Neural cell (in vitro differentiated cells): ENCODE measurements at regions not wholly inside any gene's neighbourhood (a gene's known extent, or its start where the extent isn't known, plus 50 kb on each side); places are given as distances from the start of the nearest gene placed in this dataset.

Source experiments
- H2AFZ ChIP-seq: fragments of 200-600, 300-800 bp; sonication (generic), shearing (Covaris generic); 2 replicates; pipeline ENCODE4 v1.6.0; 2014; ENCODE audit warnings: low read depth, mild to moderate bottlenecking, antibody characterized with exemption, low read length, moderate library complexity
- H3F3A ChIP-seq: fragments of 200-600 bp; shearing (Covaris generic); 2 replicates; pipeline ENCODE4 v1.6.1; 2016; ENCODE audit warnings: mild to moderate bottlenecking, moderate library complexity, mixed read lengths, antibody characterized with exemption, low read length; ENCODE audit not compliant: insufficient read depth, poor library complexity, severe bottlenecking
- H3K27ac ChIP-seq: fragments of 200-600, 300-800 bp; sonication (generic), shearing (Covaris generic); 2 replicates; pipeline ENCODE4 v1.5.1; 2014; ENCODE audit warnings: mild to moderate bottlenecking, low read length, moderate library complexity
- H3K27me3 ChIP-seq: fragments of 300-800, 200-600 bp; sonication (generic), shearing (Covaris generic); 2 replicates; pipeline ENCODE4 v1.6.0; 2014; ENCODE audit warnings: mild to moderate bottlenecking, low read depth, low read length, moderate library complexity; ENCODE audit not compliant: insufficient read depth
- H3K36me3 ChIP-seq: fragments of 300-800, 200-600 bp; sonication (generic), shearing (Covaris generic); 2 replicates; pipeline ENCODE4 v1.5.1; 2014; ENCODE audit warnings: mild to moderate bottlenecking, antibody characterized with exemption, low read length, moderate library complexity; ENCODE audit not compliant: insufficient read depth
- H3K4me2 ChIP-seq: fragments of 300-800, 200-600 bp; sonication (generic), shearing (Covaris generic); 2 replicates; pipeline ENCODE4 v1.6.0; 2014; ENCODE audit warnings: mild to moderate bottlenecking, low read length
- H3K4me3 ChIP-seq: fragments of 300-800, 200-600 bp; sonication (generic), shearing (Covaris generic); 2 replicates; pipeline ENCODE4 v1.5.1; 2014; ENCODE audit warnings: mild to moderate bottlenecking, low read length, moderate library complexity
- H3K79me2 ChIP-seq: fragments of 200-600 bp; shearing (Covaris generic); replicated peaks from 2 replicates; pipeline ENCODE4 v1.6.0; 2014; ENCODE audit warnings: mild to moderate bottlenecking, low read length, moderate library complexity; ENCODE audit not compliant: insufficient read depth
- H3K9ac ChIP-seq: fragments of 300-800, 200-600 bp; sonication (generic), shearing (Covaris generic); 2 replicates; pipeline ENCODE4 v1.6.1; 2016; ENCODE audit warnings: mild to moderate bottlenecking, low read length, mixed read lengths
- H3K9me2 ChIP-seq: fragments of 200-600 bp; shearing (Covaris generic); 2 replicates; pipeline ENCODE4 v1.6.1; 2016; ENCODE audit warnings: mild to moderate bottlenecking, low read length, mixed read lengths; ENCODE audit not compliant: insufficient read depth
- H3K9me3 ChIP-seq: fragments of 200-600, 300-800 bp; sonication (generic), shearing (Covaris generic); 2 replicates; pipeline ENCODE4 v1.6.1; 2016; ENCODE audit warnings: mild to moderate bottlenecking, mixed run types, low read length, moderate library complexity, mixed read lengths
- H4K20me1 ChIP-seq: fragments of 200-600 bp; shearing (Covaris generic); 2 replicates; pipeline ENCODE4 v1.6.1; 2016; ENCODE audit warnings: mild to moderate bottlenecking, mixed run types; ENCODE audit not compliant: insufficient read depth
- EP300 ChIP-seq: fragments of 450-650 bp; conservative IDR thresholded peaks from 2 replicates; pipeline ENCODE4 v1.6.1; 2014; ENCODE audit warnings: antibody characterized with exemption, mild to moderate bottlenecking, moderate library complexity; ENCODE audit not compliant: poor library complexity, severe bottlenecking
- EZH2 ChIP-seq: fragments of 200-600, 300-800 bp; shearing (Covaris generic), sonication (generic); IDR thresholded peaks from 2 replicates; pipeline ENCODE4 v1.6.1; 2014; ENCODE audit warnings: antibody characterized with exemption, low read length, borderline replicate concordance, mild to moderate bottlenecking; ENCODE audit not compliant: insufficient read depth, poor library complexity, severe bottlenecking
- MXI1 ChIP-seq: fragments of 450-650 bp; conservative IDR thresholded peaks from 2 replicates; pipeline ENCODE4 v1.6.1; 2014; ENCODE audit warnings: antibody characterized with exemption, mild to moderate bottlenecking; ENCODE audit not compliant: poor library complexity, severe bottlenecking
- POLR2AphosphoS5 ChIP-seq: IDR thresholded peaks from 2 replicates; pipeline ENCODE4 v1.6.1; 2012
- RAD21 ChIP-seq: fragments of 450-650 bp; conservative IDR thresholded peaks from 2 replicates; pipeline ENCODE4 v1.6.1; 2014; ENCODE audit warnings: antibody characterized with exemption, mild to moderate bottlenecking, moderate library complexity
- SMC3 ChIP-seq: fragments of 450-650 bp; conservative IDR thresholded peaks from 2 replicates; pipeline ENCODE4 v1.6.1; 2014; ENCODE audit warnings: antibody characterized with exemption, mild to moderate bottlenecking, moderate library complexity; ENCODE audit not compliant: poor library complexity
- TAF1 ChIP-seq: IDR thresholded peaks from 2 replicates; pipeline ENCODE4 v1.6.1; 2012; ENCODE audit warnings: low read depth
- TF ChIP-seq, protein P1 (sequence below): fragments of 450-650 bp; IDR thresholded peaks from 2 replicates; pipeline ENCODE4 v1.5.1; 2014; ENCODE audit warnings: antibody characterized with exemption, mild to moderate bottlenecking, moderate library complexity; ENCODE audit not compliant: poor library complexity, severe bottlenecking
- TF ChIP-seq, protein P2 (sequence below): IDR thresholded peaks from 2 replicates; pipeline ENCODE4 v1.6.1; 2012; ENCODE audit warnings: borderline replicate concordance

- H3K27ac ChIP-seq, result no peak overlapping the region
- no peaks in the 10 kb centered on the region for H3F3A ChIP-seq
- no peak overlapping the region for H3K9ac ChIP-seq
- H3K9me2 ChIP-seq, result no peaks in the 10 kb centered on the region
- no peaks in the 10 kb centered on the region for H3K27me3 ChIP-seq
- H2AFZ ChIP-seq, result no peak overlapping the region
- no peak for TF ChIP-seq RAD21
- no peak for TF ChIP-seq EZH2
- no peak for TF ChIP-seq TAF1
- no peak for TF ChIP-seq POLR2AphosphoS5
- TF ChIP-seq, protein P1, sequence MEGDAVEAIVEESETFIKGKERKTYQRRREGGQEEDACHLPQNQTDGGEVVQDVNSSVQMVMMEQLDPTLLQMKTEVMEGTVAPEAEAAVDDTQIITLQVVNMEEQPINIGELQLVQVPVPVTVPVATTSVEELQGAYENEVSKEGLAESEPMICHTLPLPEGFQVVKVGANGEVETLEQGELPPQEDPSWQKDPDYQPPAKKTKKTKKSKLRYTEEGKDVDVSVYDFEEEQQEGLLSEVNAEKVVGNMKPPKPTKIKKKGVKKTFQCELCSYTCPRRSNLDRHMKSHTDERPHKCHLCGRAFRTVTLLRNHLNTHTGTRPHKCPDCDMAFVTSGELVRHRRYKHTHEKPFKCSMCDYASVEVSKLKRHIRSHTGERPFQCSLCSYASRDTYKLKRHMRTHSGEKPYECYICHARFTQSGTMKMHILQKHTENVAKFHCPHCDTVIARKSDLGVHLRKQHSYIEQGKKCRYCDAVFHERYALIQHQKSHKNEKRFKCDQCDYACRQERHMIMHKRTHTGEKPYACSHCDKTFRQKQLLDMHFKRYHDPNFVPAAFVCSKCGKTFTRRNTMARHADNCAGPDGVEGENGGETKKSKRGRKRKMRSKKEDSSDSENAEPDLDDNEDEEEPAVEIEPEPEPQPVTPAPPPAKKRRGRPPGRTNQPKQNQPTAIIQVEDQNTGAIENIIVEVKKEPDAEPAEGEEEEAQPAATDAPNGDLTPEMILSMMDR, result no peak
- TF ChIP-seq SMC3, result no peak
- no peak for TF ChIP-seq EP300
- TF ChIP-seq, protein P2, sequence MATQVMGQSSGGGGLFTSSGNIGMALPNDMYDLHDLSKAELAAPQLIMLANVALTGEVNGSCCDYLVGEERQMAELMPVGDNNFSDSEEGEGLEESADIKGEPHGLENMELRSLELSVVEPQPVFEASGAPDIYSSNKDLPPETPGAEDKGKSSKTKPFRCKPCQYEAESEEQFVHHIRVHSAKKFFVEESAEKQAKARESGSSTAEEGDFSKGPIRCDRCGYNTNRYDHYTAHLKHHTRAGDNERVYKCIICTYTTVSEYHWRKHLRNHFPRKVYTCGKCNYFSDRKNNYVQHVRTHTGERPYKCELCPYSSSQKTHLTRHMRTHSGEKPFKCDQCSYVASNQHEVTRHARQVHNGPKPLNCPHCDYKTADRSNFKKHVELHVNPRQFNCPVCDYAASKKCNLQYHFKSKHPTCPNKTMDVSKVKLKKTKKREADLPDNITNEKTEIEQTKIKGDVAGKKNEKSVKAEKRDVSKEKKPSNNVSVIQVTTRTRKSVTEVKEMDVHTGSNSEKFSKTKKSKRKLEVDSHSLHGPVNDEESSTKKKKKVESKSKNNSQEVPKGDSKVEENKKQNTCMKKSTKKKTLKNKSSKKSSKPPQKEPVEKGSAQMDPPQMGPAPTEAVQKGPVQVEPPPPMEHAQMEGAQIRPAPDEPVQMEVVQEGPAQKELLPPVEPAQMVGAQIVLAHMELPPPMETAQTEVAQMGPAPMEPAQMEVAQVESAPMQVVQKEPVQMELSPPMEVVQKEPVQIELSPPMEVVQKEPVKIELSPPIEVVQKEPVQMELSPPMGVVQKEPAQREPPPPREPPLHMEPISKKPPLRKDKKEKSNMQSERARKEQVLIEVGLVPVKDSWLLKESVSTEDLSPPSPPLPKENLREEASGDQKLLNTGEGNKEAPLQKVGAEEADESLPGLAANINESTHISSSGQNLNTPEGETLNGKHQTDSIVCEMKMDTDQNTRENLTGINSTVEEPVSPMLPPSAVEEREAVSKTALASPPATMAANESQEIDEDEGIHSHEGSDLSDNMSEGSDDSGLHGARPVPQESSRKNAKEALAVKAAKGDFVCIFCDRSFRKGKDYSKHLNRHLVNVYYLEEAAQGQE, result no peak
- no peak for TF ChIP-seq MXI1
- no peaks in the 10 kb centered on the region for H4K20me1 ChIP-seq
- H3K79me2 ChIP-seq, result no peaks in the 10 kb centered on the region
- no peak overlapping the region for H3K4me3 ChIP-seq
- H3K4me2 ChIP-seq, result no peak overlapping the region
- no peaks in the 10 kb centered on the region for H3K9me3 ChIP-seq
- H3K36me3 ChIP-seq, result no peaks in the 10 kb centered on the region
These were observed 153.6 kb downstream of the DSEL start for GRCh38 chr18:67362906-67363305.

GRCh38 chr18:67359873-67360838 is 156.4 kb downstream of the DSEL start:
- Histone ChIP-seq H3K4me3 (no peak overlapping the region), H2AFZ (no peak overlapping the region), H3K27me3 (no peaks in the 10 kb centered on the region), H3K4me2 (no peak overlapping the region), H3K9me3 (no peaks in the 10 kb centered on the region), H3F3A (no peaks in the 10 kb centered on the region), H3K9ac (no peak overlapping the region), H3K36me3 (no peaks in the 10 kb centered on the region), H4K20me1 (no peaks in the 10 kb centered on the region), H3K27ac (no peak overlapping the region), H3K79me2 (no peaks in the 10 kb centered on the region), H3K9me2 (no peaks in the 10 kb centered on the region)
- TF ChIP-seq SMC3 (no peak), TAF1 (no peak), EP300 (no peak), POLR2AphosphoS5 (no peak), RAD21 (no peak), EZH2 (no peak), MXI1 (no peak)
- TF ChIP-seq, protein P1, result no peak
- TF ChIP-seq, protein P2, result no peak
